ENCODE measurements at regions not wholly inside any gene's neighbourhood (a gene's known extent, or its start where the extent isn't known, plus 50 kb on each side); places are given as distances from the start of the nearest gene placed in this dataset.

DNA sequence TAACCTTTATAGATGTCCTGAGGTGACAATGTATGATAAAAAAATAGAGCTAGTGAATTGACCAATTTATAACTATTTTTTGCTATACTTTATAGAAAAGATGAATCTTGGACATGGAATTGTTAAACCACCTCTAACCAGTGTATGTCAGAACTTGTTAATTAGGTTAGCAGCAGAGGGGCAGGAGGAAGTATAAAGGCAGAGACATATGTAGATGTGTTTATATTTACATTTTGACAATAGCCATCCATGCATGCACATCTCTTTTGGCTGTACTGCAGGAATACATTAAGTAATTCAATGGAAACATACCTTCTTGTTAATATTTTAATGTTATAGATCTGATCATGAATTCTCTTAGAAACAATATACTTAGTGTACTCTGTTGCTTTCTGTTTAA is 254.6 kb upstream of the NT5E start:
- Histone ChIP-seq H2BK120ac (ENCODE audit: low read depth, low read length) (no peak overlapping the region), H4K91ac (ENCODE audit: insufficient read depth, low read depth, low read length) (no peak overlapping the region), H4K20me1 (ENCODE audit: insufficient read depth, low read length) (no peaks in the 10 kb centered on the region), H3K9ac (ENCODE audit: low read depth, low read length) (no peak overlapping the region), H3K23ac (ENCODE audit: low read depth, low read length) (no peak overlapping the region), H3K4me2 (ENCODE audit: low read depth, low read length) (no peak overlapping the region), H2AK5ac (ENCODE audit: low read depth, low read length) (no peak overlapping the region), H3K9me3 (ENCODE audit: control insufficient read depth, insufficient read depth, low read length) (no peaks in the 10 kb centered on the region), H3K18ac (ENCODE audit: low read depth, low read length) (no peak overlapping the region), H2BK5ac (ENCODE audit: low read depth, low read length, poor library complexity, severe bottlenecking) (no peak overlapping the region), H3K4me3 (ENCODE audit: insufficient read depth, low read depth, low read length) (no peak overlapping the region), H3K27me3 (ENCODE audit: control insufficient read depth, insufficient read depth, low read length) (no peaks in the 10 kb centered on the region), H3K4ac (ENCODE audit: low read depth, low read length) (no peak overlapping the region), H3K9me1 (ENCODE audit: insufficient read depth, low read length) (no peaks in the 10 kb centered on the region), H3K79me1 (ENCODE audit: low read depth in 1 of 2, low read length in 2 of 2) (no peaks in the 10 kb centered on the region), H3K27ac (ENCODE audit: insufficient read depth, low read length) (no peak overlapping the region), H2AFZ (replicated peaks; ENCODE audit: low read length, poor library complexity) (no peak overlapping the region), H3K4me1 (ENCODE audit: control insufficient read depth, insufficient read depth, low read length) (no peaks in the 10 kb centered on the region), H3K56ac (ENCODE audit: extremely low read depth, insufficient read depth, low read length) (no peak overlapping the region), H3K14ac (replicated peaks; ENCODE audit: low read depth, low read length) (no peak overlapping the region), H2BK15ac (ENCODE audit: low read depth, low read length) (no peak overlapping the region), H2BK20ac (ENCODE audit: low read depth, low read length) (no peak overlapping the region), H3K36me3 (ENCODE audit: control insufficient read depth, insufficient read depth, low read length) (no peaks in the 10 kb centered on the region), H4K5ac (ENCODE audit: low read depth, low read length) (no peak overlapping the region), H4K8ac (ENCODE audit: low read depth in 2 of 2, low read length in 2 of 2) (no peak overlapping the region), H2AK9ac (replicated peaks; ENCODE audit: low read depth, low read length, poor library complexity) (no peak overlapping the region)
- TF ChIP-seq RFX5 (IDR thresholded peaks at IDR 0.05; ENCODE audit: low read depth, low read length) (no peak), FOS (IDR thresholded peaks at IDR 0.05; ENCODE audit: low read depth, low read length) (no peak), BHLHE40 (IDR thresholded peaks at IDR 0.05; ENCODE audit: low read depth, low read length) (no peak), CEBPB (IDR thresholded peaks at IDR 0.05; ENCODE audit: low read depth, low read length) (no peak), SMC3 (IDR thresholded peaks at IDR 0.05; ENCODE audit: low read depth, low read length) (no peak)
- TF ChIP-seq, protein P1, sequence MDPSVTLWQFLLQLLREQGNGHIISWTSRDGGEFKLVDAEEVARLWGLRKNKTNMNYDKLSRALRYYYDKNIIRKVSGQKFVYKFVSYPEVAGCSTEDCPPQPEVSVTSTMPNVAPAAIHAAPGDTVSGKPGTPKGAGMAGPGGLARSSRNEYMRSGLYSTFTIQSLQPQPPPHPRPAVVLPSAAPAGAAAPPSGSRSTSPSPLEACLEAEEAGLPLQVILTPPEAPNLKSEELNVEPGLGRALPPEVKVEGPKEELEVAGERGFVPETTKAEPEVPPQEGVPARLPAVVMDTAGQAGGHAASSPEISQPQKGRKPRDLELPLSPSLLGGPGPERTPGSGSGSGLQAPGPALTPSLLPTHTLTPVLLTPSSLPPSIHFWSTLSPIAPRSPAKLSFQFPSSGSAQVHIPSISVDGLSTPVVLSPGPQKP (IDR thresholded peaks at IDR 0.05; ENCODE audit: borderline replicate concordance, low read depth, low read length), result no peak
- ChIA-PET CTCF (no interaction called here), POLR2A (ENCODE audit: unreplicated experiment) (no interaction called here)
- in situ Hi-C loops (cut with MboI; ENCODE audit: low sequenced_read_pairs) (no loop called here), dilution Hi-C loops (cut with HindIII; ENCODE audit: low sequenced_read_pairs, unreplicated experiment) (no loop called here), intact Hi-C loops (cut with micrococcal nuclease) (no loop called here)
- DNase-seq (no peak), ATAC-seq (ENCODE audit: low read depth) (no peak)
- BruUV-seq (replicated peaks), result no TSS peak

Data from IMR-90 (cell line).